H1 (cell line): ENCODE measurements at regions not wholly inside any gene's neighbourhood (a gene's known extent, or its start where the extent isn't known, plus 50 kb on each side); places are given as distances from the start of the nearest gene placed in this dataset.

Source experiments
- BACH1 ChIP-seq: IDR thresholded peaks from 2 replicates; pipeline ENCODE4 v1.6.1; 2012; ENCODE audit warnings: low read length, improper control_type of control experiment
- E2F6 ChIP-seq: IDR thresholded peaks from 2 replicates; pipeline ENCODE4 v1.6.1; 2012; ENCODE audit warnings: inconsistent platforms
- JUND ChIP-seq: IDR thresholded peaks from 2 replicates; pipeline ENCODE4 v1.6.1; 2011; ENCODE audit warnings: mild to moderate bottlenecking, improper control_type of control experiment, low read length
- NRF1 ChIP-seq: IDR thresholded peaks from 2 replicates; pipeline ENCODE4 v1.6.1; 2011; ENCODE audit warnings: mild to moderate bottlenecking, low read depth, low read length, improper control_type of control experiment
- POLR2A ChIP-seq, 2 experiments: IDR thresholded peaks; 1 replicate in 1 of 2; 2 replicates in 1 of 2; pipeline ENCODE4 v1.6.1; 2011; ENCODE audit warnings: low read depth in 2 of 2, low read length in 2 of 2, mild to moderate bottlenecking in 2 of 2; ENCODE audit errors: control extremely low read depth in 1 of 2
- POU5F1 ChIP-seq: IDR thresholded peaks from 2 replicates; pipeline ENCODE4 v1.6.1; 2011; ENCODE audit warnings: low read depth, mild to moderate bottlenecking, low read length, moderate library complexity

- TF ChIP-seq E2F6 (no peak), BACH1 (no peak), JUND (no peak), POLR2A (IDR thresholded peaks at IDR 0.05; ENCODE audit: control extremely low read depth in 1 of 2, low read depth in 2 of 2, low read length in 2 of 2) (no peak), NRF1 (no peak), POU5F1 (no peak)
Observed at GRCh38 chr10:6972226-6972625, 392.1 kb upstream of the PRKCQ start (continued).
